H9 (cell line): ENCODE measurements at regions not wholly inside any gene's neighbourhood (a gene's known extent, or its start where the extent isn't known, plus 50 kb on each side); places are given as distances from the start of the nearest gene placed in this dataset.

Source experiments
- DNase-seq: peaks from one replicate; pipeline ENCODE4 v3.0.0-alpha.2; 2017
- H2AFZ ChIP-seq: one replicate; pipeline ENCODE4 v1.6.1; 2013; ENCODE audit warnings: mild to moderate bottlenecking, low read length, control low read depth, moderate library complexity
- H2AK5ac ChIP-seq: 2 replicates; pipeline ENCODE4 v1.6.1; 2013; ENCODE audit warnings: low read length, control low read depth, mixed read lengths; ENCODE audit not compliant: insufficient read length
- H2BK120ac ChIP-seq: one replicate; pipeline ENCODE4 v1.6.1; 2013; ENCODE audit warnings: low read depth, mild to moderate bottlenecking, low read length, control low read depth, inconsistent platforms; ENCODE audit not compliant: poor library complexity, severe bottlenecking
- H2BK12ac ChIP-seq: 2 replicates; pipeline ENCODE4 v1.6.1; 2013; ENCODE audit warnings: low read length, control low read depth, mixed read lengths, low read depth; ENCODE audit not compliant: insufficient read length
- H2BK15ac ChIP-seq: 2 replicates; pipeline ENCODE4 v1.6.1; 2013; ENCODE audit warnings: low read depth, low read length, control low read depth
- H2BK20ac ChIP-seq: one replicate; pipeline ENCODE4 v1.6.1; 2013; ENCODE audit warnings: low read depth, mild to moderate bottlenecking, low read length, control low read depth, inconsistent platforms; ENCODE audit not compliant: poor library complexity, severe bottlenecking
- H2BK5ac ChIP-seq: 2 replicates; pipeline ENCODE4 v1.6.1; 2013; ENCODE audit warnings: low read length, control low read depth, mixed read lengths; ENCODE audit not compliant: insufficient read length
- H3K14ac ChIP-seq: 2 replicates; pipeline ENCODE4 v1.6.1; 2013; ENCODE audit warnings: low read length, control low read depth; ENCODE audit not compliant: insufficient read depth
- H3K18ac ChIP-seq: 2 replicates; pipeline ENCODE4 v1.6.1; 2013; ENCODE audit warnings: low read depth, mild to moderate bottlenecking, mixed read lengths, low read length, control low read depth; ENCODE audit not compliant: insufficient read length
- H3K23ac ChIP-seq: 2 replicates; pipeline ENCODE4 v1.6.1; 2013; ENCODE audit warnings: low read length, control low read depth, mixed read lengths, low read depth; ENCODE audit not compliant: insufficient read length
- H3K23me2 ChIP-seq: 2 replicates; pipeline ENCODE4 v1.6.1; 2013; ENCODE audit warnings: low read depth, mild to moderate bottlenecking, mixed read lengths, low read length, control low read depth; ENCODE audit not compliant: insufficient read length, poor library complexity, severe bottlenecking
- H3K27ac ChIP-seq: 2 replicates; pipeline ENCODE4 v1.5.1; 2013; ENCODE audit warnings: low read length, control low read depth, mixed read lengths, low read depth; ENCODE audit not compliant: insufficient read length
- H3K27me3 ChIP-seq: 2 replicates; pipeline ENCODE4 v1.6.1; 2013; ENCODE audit warnings: low read length, control low read depth, inconsistent platforms; ENCODE audit not compliant: insufficient read depth
- H3K4ac ChIP-seq: 2 replicates; pipeline ENCODE4 v1.6.1; 2013; ENCODE audit warnings: low read depth, mild to moderate bottlenecking, control low read depth, inconsistent platforms, low read length, moderate library complexity
- H3K4me1 ChIP-seq: 2 replicates; pipeline ENCODE4 v1.6.1; 2013; ENCODE audit warnings: low read length, control low read depth, inconsistent platforms; ENCODE audit not compliant: insufficient read depth
- H3K4me2 ChIP-seq: 2 replicates; pipeline ENCODE4 v1.6.1; 2013; ENCODE audit warnings: low read length, control low read depth, mixed read lengths; ENCODE audit not compliant: insufficient read length, insufficient read depth
- H3K56ac ChIP-seq: 2 replicates; pipeline ENCODE4 v1.6.1; 2013; ENCODE audit warnings: low read depth, mild to moderate bottlenecking, mixed read lengths, low read length, control low read depth; ENCODE audit not compliant: insufficient read length
- H3K79me1 ChIP-seq: 2 replicates; pipeline ENCODE4 v1.6.1; 2013; ENCODE audit warnings: low read depth, mild to moderate bottlenecking, moderate library complexity, low read length, control low read depth, inconsistent platforms; ENCODE audit not compliant: insufficient read depth, poor library complexity, severe bottlenecking
- H3K79me2 ChIP-seq: 2 replicates; pipeline ENCODE4 v1.6.1; 2013; ENCODE audit warnings: low read length, control low read depth, inconsistent platforms; ENCODE audit not compliant: insufficient read depth
- H3K9ac ChIP-seq: 2 replicates; pipeline ENCODE4 v1.6.1; 2013; ENCODE audit warnings: low read length, control low read depth, mixed read lengths; ENCODE audit not compliant: insufficient read length; ENCODE audit errors: extremely low read depth
- H3K9me3 ChIP-seq: one replicate; pipeline ENCODE4 v1.6.1; 2013; ENCODE audit warnings: low read depth, low read length, inconsistent platforms; ENCODE audit not compliant: control insufficient read depth
- H3T11ph ChIP-seq: one replicate; pipeline ENCODE4 v1.6.1; 2013; ENCODE audit warnings: mild to moderate bottlenecking, low read length, control low read depth, inconsistent platforms
- H4K20me1 ChIP-seq: one replicate; pipeline ENCODE4 v1.6.1; 2013; ENCODE audit not compliant: control insufficient read depth, insufficient read length, insufficient read depth
- H4K5ac ChIP-seq: 2 replicates; pipeline ENCODE4 v1.6.1; 2013; ENCODE audit warnings: low read depth, mild to moderate bottlenecking, mixed read lengths, low read length, control low read depth; ENCODE audit not compliant: insufficient read length
- H4K8ac ChIP-seq: replicated peaks from 2 replicates; pipeline ENCODE4 v1.6.1; 2013; ENCODE audit warnings: low read length, control low read depth, mixed read lengths, low read depth; ENCODE audit not compliant: insufficient read length
- H4K91ac ChIP-seq: 2 replicates; pipeline ENCODE4 v1.6.1; 2013; ENCODE audit warnings: low read depth, mild to moderate bottlenecking, moderate library complexity, mixed read lengths, low read length, control low read depth; ENCODE audit not compliant: insufficient read length
- H3K27ac Mint-ChIP-seq, 3 experiments: 2 replicates in 2 of 3; 3 replicates in 1 of 3; pipeline ENCODE4 v1.8.0; 2020 to 2021; ENCODE audit warnings: mixed read lengths in 3 of 3, mild to moderate bottlenecking in 1 of 3, moderate library complexity in 1 of 3
- H3K27me3 Mint-ChIP-seq: 2 replicates; pipeline ENCODE4 v1.8.0; 2021; ENCODE audit warnings: low read depth, mild to moderate bottlenecking, moderate library complexity, mixed read lengths
- H3K36me3 Mint-ChIP-seq, 3 experiments: 2 replicates in 2 of 3; 3 replicates in 1 of 3; pipeline ENCODE4 v1.8.0; 2020 to 2021; ENCODE audit warnings: low read depth in 3 of 3, mixed read lengths in 3 of 3; ENCODE audit not compliant: insufficient read depth in 1 of 3
- H3K4me1 Mint-ChIP-seq, 2 experiments: 2 replicates each; pipeline ENCODE4 v1.8.0; 2020; ENCODE audit warnings: mixed read lengths in 2 of 2
- H3K4me3 Mint-ChIP-seq, 2 experiments: 2 replicates in 1 of 2; 3 replicates in 1 of 2; pipeline ENCODE4 v1.8.0; 2020 to 2021; ENCODE audit warnings: mild to moderate bottlenecking in 2 of 2, mixed read lengths in 2 of 2, moderate library complexity in 1 of 2
- H3K9me3 Mint-ChIP-seq, 2 experiments: 2 replicates in 1 of 2; 3 replicates in 1 of 2; pipeline ENCODE4 v1.8.0; 2020; ENCODE audit warnings: mild to moderate bottlenecking in 2 of 2, mixed read lengths in 2 of 2, moderate library complexity in 1 of 2
- CTCF ChIP-seq: fragments of 200-600 bp; sonication (generic); conservative IDR thresholded peaks from 3 replicates; pipeline ENCODE4 v1.8.0; 2021; ENCODE audit warnings: antibody characterized with exemption, mild to moderate bottlenecking

- Histone ChIP-seq H3K4me2 (no peak overlapping the region), H3K23ac (no peak overlapping the region), H2BK5ac (no peak overlapping the region), H4K91ac (no peak overlapping the region), H3K18ac (no peak overlapping the region), H4K8ac (no peak overlapping the region), H3K23me2 (no peaks in the 10 kb centered on the region), H4K20me1 (no peaks in the 10 kb centered on the region), H3T11ph (no peak overlapping the region), H2BK15ac (no peak overlapping the region), H3K79me2 (peaks cover 1% of the 10 kb centered on the region; the same call in 1 of the 2 replicates), H2BK120ac (no peak overlapping the region), H3K79me1 (no peaks in the 10 kb centered on the region), H3K4ac (no peak overlapping the region), H3K27ac (no peak overlapping the region), H2AK5ac (no peak overlapping the region), H2BK20ac (no peak overlapping the region), H3K56ac (no peak overlapping the region), H3K4me1 (peaks cover under 1% of the 10 kb centered on the region; the same call in 1 of the 2 replicates), H3K27me3 (no peaks in the 10 kb centered on the region), H3K9me3 (no peaks in the 10 kb centered on the region), H2AFZ (no peak overlapping the region), H3K9ac (no peak overlapping the region), H3K14ac (no peak overlapping the region), H4K5ac (no peak overlapping the region), H2BK12ac (no peak overlapping the region)
- no peak for TF ChIP-seq CTCF
- DNase-seq, result no peak
- no peaks in the 10 kb centered on the region for H3K27me3 Mint-ChIP-seq
- H3K4me1 Mint-ChIP-seq, result peaks cover 5% of the 10 kb centered on the region in 2 experiments
- H3K9me3 Mint-ChIP-seq, result no peaks in the 10 kb centered on the region
- no peak overlapping the region for H3K4me3 Mint-ChIP-seq
- no peaks in the 10 kb centered on the region for H3K36me3 Mint-ChIP-seq
- no peak overlapping the region for H3K27ac Mint-ChIP-seq
These were observed 154.6 kb upstream of the TAB2 start for GRCh38 chr6:149162924-149163323.
